SU-DHL-6 (cell line): ENCODE measurements at regions not wholly inside any gene's neighbourhood (a gene's known extent, or its start where the extent isn't known, plus 50 kb on each side); places are given as distances from the start of the nearest gene placed in this dataset.

Source experiments
- H2AFZ ChIP-seq: fragments of 200-600 bp; sonication (generic); 2 replicates; pipeline ENCODE4 v1.6.1; 2014; ENCODE audit warnings: low read depth, mild to moderate bottlenecking, moderate library complexity, mixed read lengths, antibody characterized with exemption, low read length; ENCODE audit not compliant: severe bottlenecking
- H3F3A ChIP-seq: fragments of 200-600 bp; shearing (Covaris generic); 2 replicates; pipeline ENCODE4 v1.6.0; 2016; ENCODE audit warnings: antibody characterized with exemption, mild to moderate bottlenecking; ENCODE audit not compliant: insufficient read depth
- H3K27ac ChIP-seq: fragments of 200-600 bp; sonication (generic); 2 replicates; pipeline ENCODE4 v1.5.1; 2016; ENCODE audit warnings: low read depth, mild to moderate bottlenecking, low read length, moderate library complexity, mixed read lengths
- H3K27me3 ChIP-seq: fragments of 200-600 bp; sonication (generic), shearing (Covaris generic); 2 replicates; pipeline ENCODE4 v1.6.0; 2014; ENCODE audit warnings: mild to moderate bottlenecking, low read length
- H3K36me3 ChIP-seq: fragments of 200-600 bp; sonication (generic); 2 replicates; pipeline ENCODE4 v1.6.1; 2014; ENCODE audit warnings: mild to moderate bottlenecking, low read length, mixed read lengths
- H3K4me2 ChIP-seq: fragments of 300-600, 200-600 bp; shearing (Covaris generic), sonication (generic); 2 replicates; pipeline ENCODE4 v1.6.0; 2014; ENCODE audit warnings: low read length, low read depth, mild to moderate bottlenecking; ENCODE audit not compliant: poor library complexity, severe bottlenecking
- H3K4me3 ChIP-seq: fragments of 200-600 bp; sonication (generic); 2 replicates; pipeline ENCODE4 v1.5.1; 2014; ENCODE audit warnings: antibody characterized with exemption, low read length, mild to moderate bottlenecking, mixed read lengths; ENCODE audit not compliant: insufficient read depth, poor library complexity, severe bottlenecking
- H3K79me2 ChIP-seq: fragments of 200-600 bp; sonication (generic); 2 replicates; pipeline ENCODE4 v1.6.1; 2014; ENCODE audit warnings: mild to moderate bottlenecking, low read length, moderate library complexity; ENCODE audit not compliant: insufficient read depth
- H3K9ac ChIP-seq: fragments of 200-600 bp; sonication (generic); 2 replicates; pipeline ENCODE4 v1.7.0; 2014; ENCODE audit warnings: mild to moderate bottlenecking, low read length
- H3K9me2 ChIP-seq: fragments of 200-600 bp; sonication (generic); replicated peaks from 2 replicates; pipeline ENCODE4 v1.6.1; 2014; ENCODE audit warnings: low read length; ENCODE audit not compliant: insufficient read depth
- H3K9me3 ChIP-seq: fragments of 200-600 bp; sonication (generic); 2 replicates; pipeline ENCODE4 v1.6.1; 2014; ENCODE audit warnings: low read length, mixed read lengths; ENCODE audit not compliant: insufficient read depth
- H4K20me1 ChIP-seq: fragments of 200-600 bp; sonication (generic); 2 replicates; pipeline ENCODE4 v1.6.1; 2014; ENCODE audit warnings: low read depth, mild to moderate bottlenecking, antibody characterized with exemption, low read length, moderate library complexity, mixed read lengths
- EZH2phosphoT487 ChIP-seq: fragments of 200-600 bp; sonication (generic), shearing (Covaris generic); conservative IDR thresholded peaks from 2 replicates; pipeline ENCODE4 v1.6.1; 2018; ENCODE audit warnings: mild to moderate bottlenecking, antibody characterized with exemption, low read length, moderate library complexity, mixed read lengths
- TF ChIP-seq, protein P1 (sequence below): fragments of 200-600 bp; sonication (generic); IDR thresholded peaks from one replicate; pipeline ENCODE4 v1.5.1; 2017; ENCODE audit warnings: antibody characterized with exemption, mild to moderate bottlenecking, low read length, moderate library complexity; ENCODE audit not compliant: insufficient read depth, poor library complexity, severe bottlenecking

- H3K9me3 ChIP-seq: no peaks in the 10 kb centered on the region
- no peak overlapping the region for H3K9ac ChIP-seq
- no peak overlapping the region for H3K4me2 ChIP-seq
- no peaks in the 10 kb centered on the region for H3K79me2 ChIP-seq
- H3K9me2 ChIP-seq: no peaks in the 10 kb centered on the region
- H4K20me1 ChIP-seq: no peaks in the 10 kb centered on the region
- H2AFZ ChIP-seq: no peak overlapping the region
- H3K27me3 ChIP-seq: no peaks in the 10 kb centered on the region
- no peak overlapping the region for H3K4me3 ChIP-seq
- TF ChIP-seq, protein P1, sequence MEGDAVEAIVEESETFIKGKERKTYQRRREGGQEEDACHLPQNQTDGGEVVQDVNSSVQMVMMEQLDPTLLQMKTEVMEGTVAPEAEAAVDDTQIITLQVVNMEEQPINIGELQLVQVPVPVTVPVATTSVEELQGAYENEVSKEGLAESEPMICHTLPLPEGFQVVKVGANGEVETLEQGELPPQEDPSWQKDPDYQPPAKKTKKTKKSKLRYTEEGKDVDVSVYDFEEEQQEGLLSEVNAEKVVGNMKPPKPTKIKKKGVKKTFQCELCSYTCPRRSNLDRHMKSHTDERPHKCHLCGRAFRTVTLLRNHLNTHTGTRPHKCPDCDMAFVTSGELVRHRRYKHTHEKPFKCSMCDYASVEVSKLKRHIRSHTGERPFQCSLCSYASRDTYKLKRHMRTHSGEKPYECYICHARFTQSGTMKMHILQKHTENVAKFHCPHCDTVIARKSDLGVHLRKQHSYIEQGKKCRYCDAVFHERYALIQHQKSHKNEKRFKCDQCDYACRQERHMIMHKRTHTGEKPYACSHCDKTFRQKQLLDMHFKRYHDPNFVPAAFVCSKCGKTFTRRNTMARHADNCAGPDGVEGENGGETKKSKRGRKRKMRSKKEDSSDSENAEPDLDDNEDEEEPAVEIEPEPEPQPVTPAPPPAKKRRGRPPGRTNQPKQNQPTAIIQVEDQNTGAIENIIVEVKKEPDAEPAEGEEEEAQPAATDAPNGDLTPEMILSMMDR: no peak
- TF ChIP-seq EZH2phosphoT487: no peak
- H3F3A ChIP-seq: no peaks in the 10 kb centered on the region
- no peak overlapping the region for H3K27ac ChIP-seq
- no peaks in the 10 kb centered on the region for H3K36me3 ChIP-seq
Observed at GRCh38 chr6:120894077-120894476, 440.2 kb downstream of the TBC1D32 start.

- no peaks in the 10 kb centered on the region for H4K20me1 ChIP-seq
- no peaks in the 10 kb centered on the region for H3K27me3 ChIP-seq
- no peak overlapping the region for H3K4me2 ChIP-seq
- no peaks in the 10 kb centered on the region for H3K79me2 ChIP-seq
- no peak overlapping the region for H2AFZ ChIP-seq
- no peak overlapping the region for H3K9ac ChIP-seq
- TF ChIP-seq, protein P1: no peak
- no peak for TF ChIP-seq EZH2phosphoT487
- H3K9me2 ChIP-seq: no peaks in the 10 kb centered on the region
- no peaks in the 10 kb centered on the region for H3F3A ChIP-seq
- H3K9me3 ChIP-seq: no peaks in the 10 kb centered on the region
- no peaks in the 10 kb centered on the region for H3K36me3 ChIP-seq
- H3K27ac ChIP-seq: no peak overlapping the region
- H3K4me3 ChIP-seq: no peak overlapping the region
Observed at GRCh38 chr6:120876931-120877330, 457.3 kb downstream of the TBC1D32 start.

DNA sequence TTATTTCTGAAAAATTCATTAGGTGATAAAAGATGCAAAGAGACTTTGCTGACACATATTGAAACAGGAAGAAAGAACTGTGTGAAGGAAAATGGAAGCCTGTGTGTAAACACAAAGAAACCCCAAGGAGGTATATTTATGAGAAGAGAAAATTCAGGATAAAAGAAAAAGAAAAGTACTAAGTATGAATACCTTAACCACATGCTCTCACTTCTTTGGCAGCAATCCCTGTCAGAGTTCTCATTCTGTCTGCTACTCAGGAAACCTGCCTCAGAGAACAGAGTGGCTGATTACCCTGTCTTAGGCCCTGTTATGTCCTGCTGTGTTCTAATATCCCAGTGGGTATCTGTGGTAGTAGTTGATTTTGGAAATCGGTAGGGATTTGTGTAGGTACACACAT, 457.9 kb downstream of the TBC1D32 start:
- H3F3A ChIP-seq: no peaks in the 10 kb centered on the region
- H3K27me3 ChIP-seq: no peaks in the 10 kb centered on the region
- no peaks in the 10 kb centered on the region for H3K36me3 ChIP-seq
- no peaks in the 10 kb centered on the region for H3K9me2 ChIP-seq
- H3K79me2 ChIP-seq: no peaks in the 10 kb centered on the region
- no peaks in the 10 kb centered on the region for H3K9me3 ChIP-seq
- H3K27ac ChIP-seq: no peak overlapping the region
- H3K4me3 ChIP-seq: no peak overlapping the region
- no peak for TF ChIP-seq EZH2phosphoT487
- TF ChIP-seq, protein P1: no peak
- no peak overlapping the region for H2AFZ ChIP-seq
- no peak overlapping the region for H3K4me2 ChIP-seq
- no peak overlapping the region for H3K9ac ChIP-seq
- no peaks in the 10 kb centered on the region for H4K20me1 ChIP-seq
